ENCODE measurements at regions not wholly inside any gene's neighbourhood (a gene's known extent, or its start where the extent isn't known, plus 50 kb on each side); places are given as distances from the start of the nearest gene placed in this dataset.

- DNase-seq (ENCODE audit: low read depth) = no peak
Measured at GRCh38 chr6:134453792-134454510, 136.0 kb upstream of the SGK1 start.

- no peak for DNase-seq (ENCODE audit: low read depth)
Measured at GRCh38 chr6:134452906-134453305, 135.0 kb upstream of the SGK1 start.

GRCh38 chr6:134451529-134451928 lies 133.6 kb upstream of the SGK1 start:
- DNase-seq (ENCODE audit: low read depth) = no peak

GRCh38 chr6:134449781-134450180 lies 131.9 kb upstream of the SGK1 start:
- DNase-seq (ENCODE audit: low read depth) = no peak

GRCh38 chr6:134449004-134449403 lies 131.1 kb upstream of the SGK1 start:
- DNase-seq (ENCODE audit: low read depth) = no peak

GRCh38 chr6:134447883-134448387 lies 130.0 kb upstream of the SGK1 start:
- no peak for DNase-seq (ENCODE audit: low read depth)

- no peak for DNase-seq (ENCODE audit: low read depth)
Measured at GRCh38 chr6:134447423-134447822, 129.5 kb upstream of the SGK1 start.

GRCh38 chr6:134446896-134447295 lies 129.0 kb upstream of the SGK1 start:
- no peak for DNase-seq (ENCODE audit: low read depth)

- no peak for DNase-seq (ENCODE audit: low read depth)
Measured at GRCh38 chr6:134446218-134446848, 128.4 kb upstream of the SGK1 start.

GRCh38 chr6:134443009-134443408 lies 125.1 kb upstream of the SGK1 start:
- no peak for DNase-seq (ENCODE audit: low read depth)

- no peak for DNase-seq (ENCODE audit: low read depth)
Measured at GRCh38 chr6:134442073-134442472, 124.2 kb upstream of the SGK1 start.

- no peak for DNase-seq (ENCODE audit: low read depth)
Measured at GRCh38 chr6:134438837-134439236, 120.9 kb upstream of the SGK1 start.

- no peak for DNase-seq (ENCODE audit: low read depth)
Measured at GRCh38 chr6:134437376-134437775, 119.5 kb upstream of the SGK1 start.

GRCh38 chr6:134436950-134437349 lies 119.0 kb upstream of the SGK1 start:
- no peak for DNase-seq (ENCODE audit: low read depth)

- DNase-seq (ENCODE audit: low read depth) = peak; percentile 36
Measured at GRCh38 chr6:134436281-134436815, 118.4 kb upstream of the SGK1 start.

- no peak for DNase-seq (ENCODE audit: low read depth)
Measured at GRCh38 chr6:134435814-134436280, 117.9 kb upstream of the SGK1 start.

GRCh38 chr6:134434019-134434942 lies 116.4 kb upstream of the SGK1 start:
- DNase-seq (ENCODE audit: low read depth) = no peak

- no peak for DNase-seq (ENCODE audit: low read depth)
Measured at GRCh38 chr6:134432036-134432435, 114.1 kb upstream of the SGK1 start.

- no peak for DNase-seq (ENCODE audit: low read depth)
Measured at GRCh38 chr6:134431421-134431859, 113.5 kb upstream of the SGK1 start.

GRCh38 chr6:134429861-134430380 lies 112.0 kb upstream of the SGK1 start:
- no peak for DNase-seq (ENCODE audit: low read depth)

- no peak for DNase-seq (ENCODE audit: low read depth)
Measured at GRCh38 chr6:134427721-134428120, 109.8 kb upstream of the SGK1 start.

- no peak for DNase-seq (ENCODE audit: low read depth)
Measured at GRCh38 chr6:134426623-134427022, 108.7 kb upstream of the SGK1 start.
